Neural progenitor cell (in vitro differentiated cells): ENCODE measurements at regions not wholly inside any gene's neighbourhood (a gene's known extent, or its start where the extent isn't known, plus 50 kb on each side); places are given as distances from the start of the nearest gene placed in this dataset.

Experiments
- DNase-seq: peaks from one replicate; pipeline ENCODE4 v3.0.0-alpha.2; 2016; ENCODE audit warnings: low spot score
- H2AFZ ChIP-seq: fragments of 200-600 bp; sonication (generic); replicated peaks from 2 replicates; pipeline ENCODE4 v1.6.1; 2016; ENCODE audit warnings: antibody characterized with exemption
- H3F3A ChIP-seq: fragments of 200-600 bp; sonication (generic); 2 replicates; pipeline ENCODE4 v1.6.1; 2016; ENCODE audit warnings: antibody characterized with exemption, low read depth
- H3K27ac ChIP-seq: fragments of 200-600 bp; sonication (generic); 2 replicates; pipeline ENCODE4 v1.5.1; 2016; ENCODE audit warnings: mild to moderate bottlenecking
- H3K27me3 ChIP-seq: fragments of 200-600 bp; sonication (generic); 2 replicates; pipeline ENCODE4 v1.6.1; 2016; ENCODE audit warnings: mild to moderate bottlenecking, moderate library complexity
- H3K36me3 ChIP-seq: fragments of 200-600 bp; sonication (generic); 2 replicates; pipeline ENCODE4 v1.5.1; 2016
- H3K4me1 ChIP-seq: fragments of 200-600 bp; sonication (generic); 2 replicates; pipeline ENCODE4 v1.6.1; 2016; ENCODE audit warnings: mixed run types
- H3K4me2 ChIP-seq: fragments of 200-600 bp; sonication (generic); 2 replicates; pipeline ENCODE4 v1.6.1; 2016
- H3K4me3 ChIP-seq: fragments of 200-600 bp; sonication (generic); 2 replicates; pipeline ENCODE4 v1.5.1; 2016
- H3K79me2 ChIP-seq: fragments of 200-600 bp; sonication (generic); 2 replicates; pipeline ENCODE4 v1.6.1; 2016; ENCODE audit warnings: low read depth
- H3K9ac ChIP-seq: fragments of 200-600 bp; sonication (generic); 2 replicates; pipeline ENCODE4 v1.6.1; 2016
- H3K9me3 ChIP-seq: fragments of 200-600 bp; sonication (generic); 2 replicates; pipeline ENCODE4 v1.5.1; 2016; ENCODE audit warnings: low read depth
- H4K20me1 ChIP-seq: fragments of 200-600 bp; sonication (generic); 2 replicates; pipeline ENCODE4 v1.6.1; 2016; ENCODE audit warnings: low read depth
- H3K27ac Mint-ChIP-seq: 3 replicates; pipeline ENCODE4 v1.8.0; 2021; ENCODE audit warnings: mixed read lengths
- H3K27me3 Mint-ChIP-seq: 2 replicates; pipeline ENCODE4 v1.8.0; 2022; ENCODE audit warnings: low read depth, mild to moderate bottlenecking, inconsistent platforms, moderate library complexity, mixed read lengths; ENCODE audit not compliant: insufficient read depth
- H3K36me3 Mint-ChIP-seq: 3 replicates; pipeline ENCODE4 v1.8.0; 2021; ENCODE audit warnings: mixed read lengths
- H3K4me1 Mint-ChIP-seq: 3 replicates; pipeline ENCODE4 v1.8.0; 2021; ENCODE audit warnings: mixed read lengths
- H3K4me3 Mint-ChIP-seq: 3 replicates; pipeline ENCODE4 v1.8.0; 2021; ENCODE audit warnings: mild to moderate bottlenecking, moderate library complexity, mixed read lengths
- H3K9me3 Mint-ChIP-seq: 3 replicates; pipeline ENCODE4 v1.8.0; 2020; ENCODE audit warnings: mixed read lengths
- CTCF ChIP-seq: fragments of 200-600 bp; sonication (generic); IDR thresholded peaks from 2 replicates; pipeline ENCODE4 v1.5.1; 2017; ENCODE audit warnings: antibody characterized with exemption, mild to moderate bottlenecking
- EZH2 ChIP-seq: fragments of 200-600 bp; sonication (generic); IDR thresholded peaks from 2 replicates; pipeline ENCODE4 v1.6.1; 2017; ENCODE audit warnings: antibody characterized with exemption, mild to moderate bottlenecking, moderate library complexity
- EZH2phosphoT487 ChIP-seq: fragments of 200-600 bp; sonication (generic); IDR thresholded peaks from 2 replicates; pipeline ENCODE4 v1.6.1; 2017; ENCODE audit warnings: antibody characterized with exemption

GRCh38 chr20:4300921-4301320 lies 51.8 kb upstream of the ADRA1D start:
- no peak overlapping the region for H3K4me2 ChIP-seq
- no peaks in the 10 kb centered on the region for H3K4me1 ChIP-seq
- H3K9me3 ChIP-seq, result no peaks in the 10 kb centered on the region
- no peak overlapping the region for H3K4me3 ChIP-seq
- no peak for DNase-seq
- Mint-ChIP-seq H3K9me3 (peaks cover 4% of the 10 kb centered on the region), H3K4me1 (peaks cover 6% of the 10 kb centered on the region), H3K27ac (no peak overlapping the region), H3K27me3 (no peaks in the 10 kb centered on the region), H3K4me3 (no peak overlapping the region), H3K36me3 (no peaks in the 10 kb centered on the region)
- TF ChIP-seq CTCF (no peak), EZH2 (no peak), EZH2phosphoT487 (no peak)
- no peaks in the 10 kb centered on the region for H3K27me3 ChIP-seq
- H4K20me1 ChIP-seq, result no peaks in the 10 kb centered on the region
- no peaks in the 10 kb centered on the region for H3K79me2 ChIP-seq
- H2AFZ ChIP-seq, result no peak overlapping the region
- H3K27ac ChIP-seq, result no peak overlapping the region
- H3F3A ChIP-seq, result no peaks in the 10 kb centered on the region
- H3K36me3 ChIP-seq, result no peaks in the 10 kb centered on the region
- H3K9ac ChIP-seq, result no peak overlapping the region

GRCh38 chr20:4300401-4300800 lies 51.3 kb upstream of the ADRA1D start:
- Histone ChIP-seq H3K4me2 (no peak overlapping the region), H3K4me3 (no peak overlapping the region), H2AFZ (no peak overlapping the region), H3K9me3 (no peaks in the 10 kb centered on the region), H3K27ac (no peak overlapping the region), H4K20me1 (no peaks in the 10 kb centered on the region), H3K79me2 (no peaks in the 10 kb centered on the region), H3F3A (no peaks in the 10 kb centered on the region), H3K36me3 (no peaks in the 10 kb centered on the region), H3K4me1 (no peaks in the 10 kb centered on the region), H3K9ac (no peak overlapping the region), H3K27me3 (no peaks in the 10 kb centered on the region)
- H3K27me3 Mint-ChIP-seq, result no peaks in the 10 kb centered on the region
- peaks cover 6% of the 10 kb centered on the region for H3K4me1 Mint-ChIP-seq
- no peak overlapping the region for H3K4me3 Mint-ChIP-seq
- DNase-seq, result no peak
- H3K9me3 Mint-ChIP-seq, result peaks cover 4% of the 10 kb centered on the region
- no peaks in the 10 kb centered on the region for H3K36me3 Mint-ChIP-seq
- TF ChIP-seq EZH2phosphoT487 (no peak), CTCF (no peak), EZH2 (no peak)
- no peak overlapping the region for H3K27ac Mint-ChIP-seq

DNA sequence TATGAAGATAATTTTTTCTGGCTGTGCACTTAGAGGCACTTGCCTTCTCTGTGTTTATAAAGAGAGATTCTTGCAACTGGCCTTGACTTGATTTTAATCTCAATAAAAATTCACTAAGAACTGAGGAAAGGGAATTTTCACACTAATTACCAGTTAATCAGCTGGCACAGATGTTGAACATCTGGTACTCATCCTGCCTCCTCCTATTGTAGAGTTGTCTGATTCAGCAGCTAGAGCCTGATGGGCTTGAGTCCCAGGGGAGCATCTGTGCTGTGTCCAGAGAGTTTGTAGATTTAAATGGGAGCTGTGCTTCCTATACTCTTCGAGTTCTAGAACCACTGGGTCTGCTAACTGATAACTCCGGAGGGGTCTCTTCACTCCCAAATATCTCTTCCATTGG lies 50.7 kb upstream of the ADRA1D start:
- no peak for DNase-seq
- Histone ChIP-seq H3K4me3 (no peak overlapping the region), H3K27ac (no peak overlapping the region), H4K20me1 (no peaks in the 10 kb centered on the region), H3K9ac (no peak overlapping the region), H3K79me2 (no peaks in the 10 kb centered on the region), H3K4me1 (no peaks in the 10 kb centered on the region), H3K36me3 (no peaks in the 10 kb centered on the region), H2AFZ (no peak overlapping the region), H3K9me3 (no peaks in the 10 kb centered on the region), H3K4me2 (no peak overlapping the region), H3K27me3 (no peaks in the 10 kb centered on the region), H3F3A (no peaks in the 10 kb centered on the region)
- no peaks in the 10 kb centered on the region for H3K27me3 Mint-ChIP-seq
- no peaks in the 10 kb centered on the region for H3K36me3 Mint-ChIP-seq
- TF ChIP-seq EZH2phosphoT487, result no peak
- TF ChIP-seq EZH2, result no peak
- TF ChIP-seq CTCF, result no peak
- H3K27ac Mint-ChIP-seq, result no peak overlapping the region
- peaks cover 6% of the 10 kb centered on the region for H3K4me1 Mint-ChIP-seq
- H3K4me3 Mint-ChIP-seq, result no peak overlapping the region
- peaks cover 4% of the 10 kb centered on the region for H3K9me3 Mint-ChIP-seq

GRCh38 chr20:4299216-4299615 lies 50.1 kb upstream of the ADRA1D start:
- Mint-ChIP-seq H3K9me3 (peaks cover 4% of the 10 kb centered on the region), H3K4me3 (no peak overlapping the region), H3K36me3 (no peaks in the 10 kb centered on the region), H3K27me3 (no peaks in the 10 kb centered on the region), H3K27ac (no peak overlapping the region), H3K4me1 (peaks cover 6% of the 10 kb centered on the region)
- Histone ChIP-seq H3K36me3 (no peaks in the 10 kb centered on the region), H3K9ac (no peak overlapping the region), H3K4me3 (no peak overlapping the region), H3K4me2 (no peak overlapping the region), H3K27me3 (no peaks in the 10 kb centered on the region), H2AFZ (no peak overlapping the region), H3K9me3 (no peaks in the 10 kb centered on the region), H3K27ac (no peak overlapping the region), H3K4me1 (no peaks in the 10 kb centered on the region), H3F3A (no peaks in the 10 kb centered on the region), H3K79me2 (no peaks in the 10 kb centered on the region), H4K20me1 (no peaks in the 10 kb centered on the region)
- TF ChIP-seq CTCF, result no peak
- TF ChIP-seq EZH2, result no peak
- TF ChIP-seq EZH2phosphoT487, result no peak
- DNase-seq, result no peak
